Psoas muscle (tissue), 7 donors: ENCODE measurements at regions not wholly inside any gene's neighbourhood (a gene's known extent, or its start where the extent isn't known, plus 50 kb on each side); places are given as distances from the start of the nearest gene placed in this dataset.

Experiments
- ATAC-seq, 4 donors: fragments of 200-7000 bp; cut with Tn5 transposase; one replicate each; pipeline ENCODE4 v1.9.1; 2020; ENCODE audit warnings: moderate library complexity in 3 of 4, mild to moderate bottlenecking in 2 of 4
- DNase-seq, 2 donors: peaks; one replicate each; pipeline ENCODE4 v3.0.0-alpha.2; 2020
- H3K27ac ChIP-seq: fragments of 200-600 bp; one replicate; pipeline ENCODE4 v1.8.0; 2022
- H3K27me3 ChIP-seq, 3 donors: fragments of 200-600 bp in 1 of 3; one replicate each; pipeline versions ENCODE4 v1.6.1 to v1.8.0; 2013 to 2022; ENCODE audit warnings: low read length in 2 of 3, mild to moderate bottlenecking in 2 of 3, moderate library complexity in 1 of 3; ENCODE audit not compliant: insufficient read depth in 3 of 3
- H3K36me3 ChIP-seq, 2 donors: fragments of 200-600 bp in 1 of 2; one replicate each; pipeline versions ENCODE4 v1.6.1 to v1.8.0; 2013 to 2022; ENCODE audit warnings: low read depth in 1 of 2, mild to moderate bottlenecking in 1 of 2, moderate library complexity in 1 of 2; ENCODE audit not compliant: insufficient read depth in 1 of 2
- H3K4me1 ChIP-seq: fragments of 200-600 bp; one replicate; pipeline ENCODE4 v1.8.0; 2022
- H3K4me3 ChIP-seq: fragments of 200-600 bp; one replicate; pipeline ENCODE4 v1.8.0; 2022; ENCODE audit warnings: mild to moderate bottlenecking
- H3K9me3 ChIP-seq: fragments of 200-600 bp; one replicate; pipeline ENCODE4 v1.8.0; 2022
- WGBS, 3 donors: extraction: QIAGEN DNeasy Blood & Tissue Kit; methylation state at CpG; one replicate each; pipeline versions ENCODE4 v1.1.6 to v1.1.7; 2013; 5-methylcytosine and 5-hydroxymethylcytosine counted together
- intact Hi-C, 2 donors: fragments of 100-400 bp; cut with DNase I; formaldehyde crosslinking; loops; one replicate each; pipeline versions ENCODE4 v1.11.0 to v1.14.2; 2022
- TF ChIP-seq, protein P1 (sequence below): fragments of 200-600 bp; IDR thresholded peaks from one replicate; pipeline ENCODE4 v1.8.0; 2022; ENCODE audit warnings: antibody characterized with exemption
- donor health status: healthy with polysubstance abuse.
- donor health status: DM: no; HTN: no; CAD: no; lungs with moderate emphysema.
- donor health status: Bipolar disorder and iron deficiency.
- donor health status: healthy.
- donor health status: DM: yes; HTN: yes; CAD: no.
- donor health status: DM: no; HTN: no; CAD: no.
- donor health status: DM: yes; HTN: yes; CAD: no.

DNA sequence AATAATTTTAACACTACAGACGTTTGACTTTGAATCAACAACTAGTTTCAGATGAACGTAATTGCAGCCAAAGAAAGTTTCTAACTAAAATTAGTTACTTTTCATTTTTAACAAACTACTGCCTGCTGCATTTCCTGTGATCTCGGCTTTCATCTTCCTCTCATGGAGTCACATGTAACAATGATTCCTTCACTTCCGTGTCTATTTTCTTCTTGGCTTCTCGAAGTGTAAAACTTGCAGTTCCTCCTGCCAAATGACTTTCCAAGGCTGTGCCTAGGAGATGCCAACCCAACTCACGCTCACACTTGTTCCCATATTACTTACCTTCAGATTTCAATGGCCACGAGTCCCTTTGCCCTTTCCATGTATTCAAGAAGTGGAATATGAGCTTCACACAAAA is 1406.3 kb upstream of the CELF4 start:
- peaks cover 13% of the 10 kb centered on the region for H3K9me3 ChIP-seq
- no peak overlapping the region for H3K4me3 ChIP-seq
- ATAC-seq (no peak), DNase-seq (no peak)
- TF ChIP-seq, protein P1, sequence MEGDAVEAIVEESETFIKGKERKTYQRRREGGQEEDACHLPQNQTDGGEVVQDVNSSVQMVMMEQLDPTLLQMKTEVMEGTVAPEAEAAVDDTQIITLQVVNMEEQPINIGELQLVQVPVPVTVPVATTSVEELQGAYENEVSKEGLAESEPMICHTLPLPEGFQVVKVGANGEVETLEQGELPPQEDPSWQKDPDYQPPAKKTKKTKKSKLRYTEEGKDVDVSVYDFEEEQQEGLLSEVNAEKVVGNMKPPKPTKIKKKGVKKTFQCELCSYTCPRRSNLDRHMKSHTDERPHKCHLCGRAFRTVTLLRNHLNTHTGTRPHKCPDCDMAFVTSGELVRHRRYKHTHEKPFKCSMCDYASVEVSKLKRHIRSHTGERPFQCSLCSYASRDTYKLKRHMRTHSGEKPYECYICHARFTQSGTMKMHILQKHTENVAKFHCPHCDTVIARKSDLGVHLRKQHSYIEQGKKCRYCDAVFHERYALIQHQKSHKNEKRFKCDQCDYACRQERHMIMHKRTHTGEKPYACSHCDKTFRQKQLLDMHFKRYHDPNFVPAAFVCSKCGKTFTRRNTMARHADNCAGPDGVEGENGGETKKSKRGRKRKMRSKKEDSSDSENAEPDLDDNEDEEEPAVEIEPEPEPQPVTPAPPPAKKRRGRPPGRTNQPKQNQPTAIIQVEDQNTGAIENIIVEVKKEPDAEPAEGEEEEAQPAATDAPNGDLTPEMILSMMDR: no peak
- no peaks in the 10 kb centered on the region for H3K4me1 ChIP-seq
- intact Hi-C loops: no loop called here
- no peaks in the 10 kb centered on the region for H3K36me3 ChIP-seq
- no peaks in the 10 kb centered on the region for H3K27me3 ChIP-seq
- 60 to 65% (median 64%) methylated on average over 7 of the region's 7 CpGs for WGBS, 3 donors
- H3K27ac ChIP-seq: no peak overlapping the region

DNA sequence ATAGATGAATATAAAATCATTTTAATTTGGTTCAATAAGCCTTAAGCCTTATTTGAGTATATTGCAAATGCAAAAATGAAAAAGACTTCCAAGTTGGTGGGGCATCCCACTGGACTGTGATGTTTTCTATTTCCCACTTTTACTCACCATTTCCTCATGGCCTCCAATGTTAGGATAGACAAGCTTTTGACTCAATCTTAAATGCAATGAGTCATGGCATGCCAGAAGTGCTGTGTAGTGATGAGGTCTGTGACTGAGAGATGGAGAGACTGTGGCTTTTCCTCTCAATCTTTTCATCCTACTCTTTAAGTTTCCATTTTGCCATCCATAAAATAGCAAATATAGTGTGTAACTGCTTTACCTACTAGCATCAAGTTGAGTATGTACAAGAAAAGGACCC is 1401.2 kb upstream of the CELF4 start:
- ATAC-seq (no peak), DNase-seq (no peak)
- TF ChIP-seq, protein P1: no peak
- no peak overlapping the region for H3K27ac ChIP-seq
- no peaks in the 10 kb centered on the region for H3K27me3 ChIP-seq
- no peak overlapping the region for H3K4me3 ChIP-seq
- H3K36me3 ChIP-seq: no peaks in the 10 kb centered on the region
- intact Hi-C loops: no loop called here
- H3K9me3 ChIP-seq: peaks cover 13% of the 10 kb centered on the region
- H3K4me1 ChIP-seq: no peaks in the 10 kb centered on the region

GRCh38 chr18:38963943-38964660 is 1398.5 kb upstream of the CELF4 start:
- intact Hi-C loops: no loop called here
- Histone ChIP-seq H3K36me3 (no peaks in the 10 kb centered on the region), H3K4me1 (no peaks in the 10 kb centered on the region), H3K4me3 (no peak overlapping the region), H3K27ac (no peak overlapping the region), H3K9me3 (peaks cover 3% of the 10 kb centered on the region), H3K27me3 (no peaks in the 10 kb centered on the region)
- DNase-seq (no peak), ATAC-seq (no peak)
- TF ChIP-seq, protein P1: no peak
- 38 to 48% (median 38%) methylated on average over 3 of the region's 3 CpGs for WGBS, 3 donors

DNA sequence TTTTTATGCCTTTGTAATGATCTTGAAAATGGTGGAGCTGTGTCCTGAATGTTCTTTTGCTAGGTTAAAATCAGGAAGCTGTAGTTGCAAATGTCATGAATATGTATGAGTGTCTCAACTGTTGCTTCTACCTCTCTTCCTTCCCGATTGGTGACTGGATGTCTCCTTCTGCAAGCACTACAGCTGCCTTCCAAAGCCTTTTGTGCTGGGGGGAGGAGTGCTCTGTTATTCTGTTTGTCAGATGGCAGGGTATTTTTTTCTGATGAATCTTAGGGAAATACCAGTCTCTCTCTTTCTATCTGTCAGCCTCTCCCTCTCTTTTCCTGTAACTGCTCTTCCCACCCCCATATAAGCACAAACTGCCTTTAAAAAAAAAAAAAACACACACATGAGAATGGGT is 1396.3 kb upstream of the CELF4 start:
- no peak for DNase-seq
- intact Hi-C loops: no loop called here
- Histone ChIP-seq H3K36me3 (no peaks in the 10 kb centered on the region), H3K4me1 (no peaks in the 10 kb centered on the region), H3K9me3 (no peaks in the 10 kb centered on the region), H3K4me3 (no peak overlapping the region), H3K27me3 (no peaks in the 10 kb centered on the region), H3K27ac (no peak overlapping the region)
- no peak for ATAC-seq
- TF ChIP-seq, protein P1: no peak
- 38 to 50% (median 48%) methylated on average over 1 of the region's 1 CpG for WGBS, 3 donors

GRCh38 chr18:38957736-38958135 is 1392.1 kb upstream of the CELF4 start:
- Histone ChIP-seq H3K4me1 (no peaks in the 10 kb centered on the region), H3K27me3 (no peaks in the 10 kb centered on the region), H3K9me3 (no peaks in the 10 kb centered on the region), H3K27ac (no peak overlapping the region), H3K36me3 (no peaks in the 10 kb centered on the region), H3K4me3 (no peak overlapping the region)
- TF ChIP-seq, protein P1: no peak
- intact Hi-C loops: no loop called here
- DNase-seq (no peak), ATAC-seq (no peak)
- 33 to 45% (median 45%) methylated on average over 1 of the region's 1 CpG for WGBS, 3 donors
